Astrocyte of the hippocampus (primary cell): ENCODE measurements at regions not wholly inside any gene's neighbourhood (a gene's known extent, or its start where the extent isn't known, plus 50 kb on each side); places are given as distances from the start of the nearest gene placed in this dataset.
"Not testable (repeated sequence)": the region's sequence is repeated elsewhere in the genome, so short reads cannot be mapped to it uniquely, and the experiment has no call there.

ENCODE experiments used
- DNase-seq: peaks from one replicate; pipeline ENCODE4 v3.0.0; 2011; ENCODE audit warnings: low read depth, low spot score

GRCh38 chr9:22980429-22980828 lies 533.8 kb downstream of the DMRTA1 start:
- not testable (repeated sequence) for DNase-seq

GRCh38 chr9:22986556-22986955 lies 539.9 kb downstream of the DMRTA1 start:
- no peak for DNase-seq

GRCh38 chr9:22990349-22990748 lies 543.7 kb downstream of the DMRTA1 start:
- no peak for DNase-seq

DNA sequence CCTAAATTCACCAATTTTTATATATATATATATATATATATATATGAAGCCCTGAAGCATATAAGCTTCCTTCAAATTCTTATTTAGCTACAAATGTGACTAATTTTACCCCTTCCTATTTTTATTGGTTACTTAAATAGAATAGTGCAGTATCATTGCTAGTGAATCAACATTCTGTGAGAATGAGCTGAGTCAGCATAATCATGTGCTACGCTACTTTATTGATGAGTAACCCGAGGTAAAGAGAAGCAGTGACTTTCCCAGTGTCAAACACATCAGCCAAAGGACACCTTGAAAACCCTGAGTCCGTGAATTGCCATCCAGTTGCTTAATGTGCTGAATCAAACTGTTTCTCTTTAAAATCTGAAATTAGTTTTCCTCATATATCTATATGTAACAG lies 546.2 kb downstream of the DMRTA1 start:
- no peak for DNase-seq

DNA sequence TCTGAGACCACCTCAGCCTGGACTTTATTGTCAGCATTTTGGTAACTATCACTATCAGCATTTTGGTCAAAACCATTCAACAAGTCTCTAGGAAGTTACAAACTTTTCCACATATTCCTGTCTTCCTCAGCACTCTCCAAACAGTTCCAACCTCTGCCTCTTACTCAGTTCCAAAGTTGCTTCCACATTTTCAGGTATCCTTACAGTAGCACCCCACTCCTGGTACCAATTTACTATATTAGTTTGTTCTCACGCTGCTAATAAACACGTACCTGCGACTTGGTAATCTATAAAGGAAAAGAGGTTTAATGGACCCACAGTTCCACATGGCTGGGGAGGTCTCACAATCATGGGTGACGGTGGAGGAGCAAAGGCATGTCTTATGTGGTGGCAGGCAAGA lies 551.3 kb downstream of the DMRTA1 start:
- DNase-seq: no peak

DNA sequence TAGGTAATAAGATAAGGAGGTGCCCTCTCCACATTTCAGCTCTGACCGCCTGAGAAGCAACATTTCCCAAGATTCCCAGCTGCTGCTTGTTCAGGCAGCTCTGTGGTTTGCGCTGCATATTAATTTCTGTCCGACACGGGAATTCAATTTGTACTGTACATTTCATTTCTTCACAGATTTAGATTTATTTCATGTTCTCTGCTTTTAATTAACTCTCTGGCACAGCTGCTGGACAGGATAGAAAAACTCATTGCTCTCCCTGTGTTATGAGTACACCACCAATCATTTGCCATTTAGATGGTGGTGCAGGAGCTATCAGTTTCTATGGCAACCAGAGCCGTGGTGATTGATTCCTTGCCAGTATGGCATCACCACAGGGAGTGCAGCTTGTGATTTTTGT lies 558.5 kb downstream of the DMRTA1 start:
- DNase-seq: peak; percentile 29

DNA sequence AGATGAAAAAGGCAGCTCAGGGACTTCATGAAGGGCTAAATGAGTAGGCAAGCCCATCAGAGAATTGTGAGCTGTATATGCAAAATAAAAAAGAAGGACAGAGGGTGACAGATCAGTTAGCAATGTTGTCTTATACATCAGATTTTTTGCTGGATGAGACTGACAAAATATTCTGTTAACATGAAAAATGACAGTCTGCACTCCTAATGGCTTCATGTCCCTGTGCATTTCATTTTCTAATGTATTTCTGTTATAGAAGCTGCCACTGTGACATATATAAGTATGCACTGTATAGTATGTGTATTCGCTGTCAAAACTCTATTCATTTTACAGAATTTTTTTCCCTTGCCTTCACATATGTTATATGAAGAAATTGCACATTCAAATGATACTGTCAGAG lies 559.5 kb downstream of the DMRTA1 start:
- DNase-seq: no peak

- DNase-seq: no peak
Observed at GRCh38 chr9:23011669-23012068, 565.0 kb downstream of the DMRTA1 start.

DNA sequence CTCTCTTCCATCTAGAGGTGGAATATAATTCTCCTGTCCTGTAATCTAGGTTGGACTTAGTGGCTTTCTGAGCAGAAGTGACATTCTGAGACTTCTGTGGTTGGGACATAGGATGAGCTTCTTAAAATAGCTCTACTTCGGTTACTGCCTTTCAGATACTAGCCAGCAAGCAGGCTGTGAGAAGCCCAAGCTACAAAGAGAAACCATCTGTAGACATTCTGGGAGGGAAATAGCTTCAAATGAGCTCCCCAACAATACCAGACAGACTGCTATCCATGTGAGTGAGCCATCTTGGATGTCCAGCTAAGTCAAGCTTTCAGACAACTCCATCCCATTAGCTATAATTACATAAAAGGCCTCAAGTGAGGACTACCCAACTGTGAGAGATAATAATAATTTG lies 568.9 kb downstream of the DMRTA1 start:
- DNase-seq: no peak

DNA sequence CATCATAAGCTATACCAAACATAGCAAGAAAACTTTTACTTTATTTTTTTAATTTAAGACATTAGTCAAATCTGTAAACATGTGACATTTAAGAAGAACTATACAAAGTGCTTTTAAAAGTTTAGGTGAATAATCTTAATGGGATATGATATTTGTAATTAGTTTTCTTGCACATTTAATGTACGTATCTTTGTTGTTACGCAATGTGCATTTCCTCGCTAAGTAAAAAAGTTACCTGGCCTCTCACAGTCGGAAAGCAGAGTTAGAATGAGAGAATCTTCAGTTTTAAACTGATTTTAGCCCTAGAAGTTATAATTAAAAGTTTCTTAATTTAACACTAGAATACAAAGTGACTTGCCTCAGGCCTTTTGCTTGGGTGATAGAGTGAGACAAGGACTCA lies 589.8 kb downstream of the DMRTA1 start:
- no peak for DNase-seq

DNA sequence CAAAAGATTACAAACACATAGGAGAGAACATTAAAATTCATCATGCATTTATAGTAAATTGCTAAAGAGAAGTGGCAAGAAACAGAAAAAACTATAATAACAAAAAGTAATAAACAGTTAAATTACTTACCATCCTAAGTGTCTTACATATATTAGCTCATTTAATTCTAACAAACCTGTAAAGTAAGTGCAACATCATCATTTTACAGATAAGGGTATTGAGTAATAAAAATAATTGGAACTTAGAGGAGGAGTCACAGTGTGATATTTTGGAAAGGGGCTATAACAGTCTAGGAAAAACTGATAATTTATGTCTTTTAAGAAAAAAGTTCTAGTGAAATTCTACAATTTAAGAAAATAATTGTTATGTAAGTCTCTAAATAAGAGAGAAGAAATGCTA lies 592.8 kb downstream of the DMRTA1 start:
- DNase-seq: no peak

GRCh38 chr9:23041466-23041865 lies 594.8 kb downstream of the DMRTA1 start:
- DNase-seq: no peak

DNA sequence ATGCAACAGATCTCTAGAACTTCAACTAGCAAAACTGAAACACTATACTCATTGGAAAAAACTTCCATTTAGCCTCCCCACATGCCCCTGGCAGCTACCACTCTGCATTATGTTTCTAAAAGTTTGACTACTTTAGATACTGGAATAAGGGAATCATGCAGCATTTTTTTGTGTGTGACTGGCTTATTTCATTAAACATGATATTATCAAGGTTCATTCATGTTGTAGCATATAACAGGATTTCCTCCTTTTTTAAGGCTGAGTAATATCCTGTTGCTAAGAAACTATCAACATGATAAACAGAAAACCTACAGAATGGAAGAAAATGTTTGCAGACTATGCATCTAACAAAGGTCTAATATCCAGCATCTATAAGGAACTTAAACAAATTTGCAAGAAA lies 597.9 kb downstream of the DMRTA1 start:
- DNase-seq: no peak

GRCh38 chr9:23046026-23046425 lies 599.4 kb downstream of the DMRTA1 start:
- not testable (repeated sequence) for DNase-seq

DNA sequence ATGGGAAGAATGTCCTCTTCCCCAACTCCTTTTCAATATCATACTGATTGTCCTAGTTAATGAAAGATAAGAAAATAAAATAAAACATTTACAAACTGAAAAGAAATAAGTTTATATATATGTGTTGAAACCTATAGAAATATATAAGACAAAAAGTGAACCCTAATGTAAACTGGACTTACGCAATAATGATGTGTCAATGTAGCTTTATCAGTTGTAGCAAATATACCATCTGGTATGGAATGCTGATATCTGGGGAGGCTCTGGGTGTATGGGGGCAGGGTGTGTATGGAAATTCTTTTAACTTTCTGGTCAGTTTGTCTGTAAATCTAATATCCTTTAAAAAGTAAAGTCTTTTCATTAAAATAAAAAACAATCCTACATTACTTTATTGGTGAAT lies 603.9 kb downstream of the DMRTA1 start:
- no peak for DNase-seq

DNA sequence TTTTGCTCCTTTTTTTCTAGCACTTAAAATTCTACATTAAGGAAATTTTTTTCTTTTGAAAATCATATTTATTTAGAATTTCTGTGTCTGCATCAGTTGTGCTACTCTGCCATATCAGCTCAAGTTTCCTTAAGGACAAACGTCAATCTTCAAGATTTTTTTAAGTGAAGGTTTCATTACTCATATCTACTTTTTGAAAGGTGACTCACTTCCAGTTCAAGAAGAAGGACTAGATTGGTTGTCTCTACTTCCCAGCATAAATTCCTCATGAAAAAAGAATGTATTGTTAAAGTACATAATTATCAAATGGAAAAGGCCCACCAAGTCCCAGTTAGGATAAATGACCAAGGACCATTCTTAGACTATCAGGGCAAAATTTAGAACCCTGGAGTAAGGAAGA lies 626.5 kb downstream of the DMRTA1 start:
- no peak for DNase-seq

GRCh38 chr9:23079798-23080197 lies 633.2 kb downstream of the DMRTA1 start:
- DNase-seq: no peak

DNA sequence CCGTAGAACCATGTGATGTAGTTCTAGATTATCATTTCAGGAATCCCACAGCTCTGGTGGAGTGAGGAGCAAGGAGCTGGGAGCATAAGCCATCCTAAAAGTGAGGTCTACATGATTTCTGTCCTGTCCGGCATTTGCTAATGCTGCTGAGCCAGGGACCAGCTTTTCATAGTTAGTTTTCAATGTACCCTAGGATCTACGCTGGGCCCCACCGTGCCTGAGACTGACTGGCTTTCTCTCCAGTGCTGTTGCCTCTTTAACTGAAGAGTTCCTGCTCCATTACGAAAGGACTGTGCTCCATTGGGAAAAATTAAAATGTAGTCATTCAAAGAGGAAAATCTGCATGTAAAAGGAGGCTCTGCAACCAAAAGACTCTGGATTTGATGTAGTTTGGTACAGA lies 634.8 kb downstream of the DMRTA1 start:
- no peak for DNase-seq

- no peak for DNase-seq
Observed at GRCh38 chr9:23088932-23089364, 642.3 kb downstream of the DMRTA1 start.

DNA sequence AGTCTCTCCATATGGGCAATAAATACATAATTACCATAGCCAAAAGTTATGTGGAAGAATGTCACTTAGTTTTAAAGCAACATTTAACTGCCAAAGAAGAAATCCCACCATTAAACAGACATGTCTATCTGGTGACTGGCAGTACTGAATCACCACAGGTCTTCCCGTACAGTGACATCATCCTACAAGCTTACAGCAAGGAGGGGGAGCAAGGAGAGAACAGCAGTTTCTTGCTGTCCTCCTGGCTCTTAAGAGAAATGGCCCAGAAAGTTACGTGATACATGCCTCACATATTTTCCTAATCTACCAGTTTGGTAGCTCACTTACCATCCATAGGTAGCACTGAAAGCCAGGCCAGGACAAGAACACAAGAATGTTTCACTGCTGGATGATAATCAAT lies 671.0 kb downstream of the DMRTA1 start:
- DNase-seq: peak; percentile 47

GRCh38 chr9:23120630-23121029 lies 674.0 kb downstream of the DMRTA1 start:
- no peak for DNase-seq

DNA sequence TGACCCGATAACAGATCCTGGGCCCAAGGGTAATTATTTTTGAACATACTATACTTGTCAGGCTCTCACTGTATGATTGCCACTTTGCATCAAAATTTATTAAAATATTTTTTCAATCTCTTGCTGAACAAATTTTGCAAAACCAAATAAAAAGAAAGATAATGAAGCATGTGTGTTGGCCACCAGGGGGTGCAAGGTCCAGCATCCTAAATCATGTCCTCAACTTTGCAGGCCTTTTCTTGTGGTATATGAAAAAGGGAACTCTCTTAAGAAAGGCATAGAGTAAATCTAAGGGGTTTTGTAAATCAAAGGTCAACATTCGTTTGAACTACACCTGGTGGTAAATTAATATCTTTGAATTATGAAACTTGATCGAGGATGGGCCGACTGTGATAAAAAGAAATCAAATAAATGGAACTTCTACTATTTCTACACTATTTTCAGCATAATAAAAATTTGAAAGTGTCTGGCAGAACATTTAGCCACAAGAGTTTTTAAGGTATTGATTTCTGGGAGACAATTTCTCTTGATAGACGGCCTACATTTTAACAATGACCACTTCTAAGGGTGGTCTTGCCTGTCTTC lies 676.5 kb downstream of the DMRTA1 start:
- peak; percentile 46 for DNase-seq

DNA sequence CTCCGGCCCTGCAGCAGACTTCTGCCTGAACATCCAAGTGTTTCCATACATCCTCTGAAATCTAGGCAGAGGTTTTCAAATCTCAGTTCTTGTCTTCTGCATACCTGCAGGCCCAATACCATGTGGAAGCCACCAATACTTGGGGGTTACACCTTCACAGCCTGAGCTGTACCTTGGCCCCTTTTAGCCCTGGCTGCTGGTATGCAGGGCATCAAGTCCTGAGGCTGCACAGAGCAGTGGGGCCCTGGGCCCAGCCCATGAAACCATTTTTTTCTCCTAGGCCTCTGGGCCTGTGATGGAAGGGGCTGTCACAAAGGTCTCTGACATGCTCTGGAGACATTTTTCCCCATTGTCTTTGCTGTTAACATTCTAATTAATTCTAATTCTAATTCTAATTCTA lies 680.6 kb downstream of the ELAVL2 start:
- no peak for DNase-seq

DNA sequence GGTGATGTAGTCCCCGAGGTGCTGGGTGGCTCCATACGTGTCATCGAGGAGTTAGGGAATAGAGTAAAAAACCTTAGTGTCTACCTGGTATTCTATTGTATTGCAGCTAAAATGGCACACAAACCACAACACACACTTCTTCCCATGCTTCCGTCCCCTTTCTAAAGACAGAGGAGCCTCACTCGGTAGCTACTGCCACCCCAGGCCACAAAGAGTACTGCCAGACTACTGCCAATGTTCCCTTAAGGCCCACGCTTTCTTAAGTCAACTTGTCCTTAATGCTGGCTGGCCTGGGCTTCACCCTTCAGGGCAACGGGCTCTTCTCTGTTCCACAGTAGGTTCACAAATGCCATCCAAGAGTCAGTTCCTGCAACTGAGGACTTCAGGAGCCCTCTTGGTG lies 673.0 kb downstream of the ELAVL2 start:
- DNase-seq: no peak
